ENCODE measurements at regions not wholly inside any gene's neighbourhood (a gene's known extent, or its start where the extent isn't known, plus 50 kb on each side); places are given as distances from the start of the nearest gene placed in this dataset.

GRCh38 chr21:38570596-38570995 lies 72.3 kb upstream of the ERG start:
- DNase-seq (ENCODE audit: low read depth): no peak
- no peak for TF ChIP-seq CTCF (IDR thresholded peaks at IDR 0.05; ENCODE audit: control insufficient read depth, extremely low read depth, insufficient read depth)
- H3K4me3 ChIP-seq (ENCODE audit: low read depth, low read length): no peak overlapping the region

- TF ChIP-seq CTCF (IDR thresholded peaks at IDR 0.05; ENCODE audit: control insufficient read depth, extremely low read depth, insufficient read depth): no peak
- DNase-seq (ENCODE audit: low read depth): no peak
- H3K4me3 ChIP-seq (ENCODE audit: low read depth, low read length): no peak overlapping the region
Measured at GRCh38 chr21:38574895-38575575, 76.8 kb upstream of the ERG start.

GRCh38 chr21:38577887-38578286 lies 79.6 kb upstream of the ERG start:
- no peak for DNase-seq (ENCODE audit: low read depth)
- no peak overlapping the region for H3K4me3 ChIP-seq (ENCODE audit: low read depth, low read length)
- TF ChIP-seq CTCF (IDR thresholded peaks at IDR 0.05; ENCODE audit: control insufficient read depth, extremely low read depth, insufficient read depth): no peak

GRCh38 chr21:38590449-38591217 lies 92.4 kb upstream of the ERG start:
- no peak overlapping the region for H3K4me3 ChIP-seq (ENCODE audit: low read depth, low read length)
- no peak for TF ChIP-seq CTCF (IDR thresholded peaks at IDR 0.05; ENCODE audit: control insufficient read depth, extremely low read depth, insufficient read depth)
- no peak for DNase-seq (ENCODE audit: low read depth)

DNA sequence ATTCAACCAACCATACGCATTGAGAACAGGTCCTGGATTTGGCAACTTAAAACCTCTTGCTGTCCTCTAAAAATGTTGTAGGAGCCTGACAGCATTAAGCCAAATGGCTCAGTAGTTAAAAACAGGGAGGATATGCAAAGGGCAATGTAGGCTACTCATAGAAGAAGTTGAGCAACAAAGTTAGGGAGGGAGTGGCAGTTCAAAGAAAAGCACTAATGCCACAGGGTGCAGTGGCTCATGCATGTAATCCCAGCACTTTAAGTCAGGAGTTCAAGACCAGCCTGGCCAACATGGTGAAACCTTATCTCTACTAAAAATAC lies 92.9 kb upstream of the ERG start:
- H3K4me3 ChIP-seq (ENCODE audit: low read depth, low read length): no peak overlapping the region
- no peak for TF ChIP-seq CTCF (IDR thresholded peaks at IDR 0.05; ENCODE audit: control insufficient read depth, extremely low read depth, insufficient read depth)
- DNase-seq (ENCODE audit: low read depth): no peak

- DNase-seq (ENCODE audit: low read depth): no peak
- H3K4me3 ChIP-seq (ENCODE audit: low read depth, low read length): no peak overlapping the region
- no peak for TF ChIP-seq CTCF (IDR thresholded peaks at IDR 0.05; ENCODE audit: control insufficient read depth, extremely low read depth, insufficient read depth)
Measured at GRCh38 chr21:38596264-38597042, 98.2 kb upstream of the ERG start.
